ENCODE measurements at regions not wholly inside any gene's neighbourhood (a gene's known extent, or its start where the extent isn't known, plus 50 kb on each side); places are given as distances from the start of the nearest gene placed in this dataset.

DNA sequence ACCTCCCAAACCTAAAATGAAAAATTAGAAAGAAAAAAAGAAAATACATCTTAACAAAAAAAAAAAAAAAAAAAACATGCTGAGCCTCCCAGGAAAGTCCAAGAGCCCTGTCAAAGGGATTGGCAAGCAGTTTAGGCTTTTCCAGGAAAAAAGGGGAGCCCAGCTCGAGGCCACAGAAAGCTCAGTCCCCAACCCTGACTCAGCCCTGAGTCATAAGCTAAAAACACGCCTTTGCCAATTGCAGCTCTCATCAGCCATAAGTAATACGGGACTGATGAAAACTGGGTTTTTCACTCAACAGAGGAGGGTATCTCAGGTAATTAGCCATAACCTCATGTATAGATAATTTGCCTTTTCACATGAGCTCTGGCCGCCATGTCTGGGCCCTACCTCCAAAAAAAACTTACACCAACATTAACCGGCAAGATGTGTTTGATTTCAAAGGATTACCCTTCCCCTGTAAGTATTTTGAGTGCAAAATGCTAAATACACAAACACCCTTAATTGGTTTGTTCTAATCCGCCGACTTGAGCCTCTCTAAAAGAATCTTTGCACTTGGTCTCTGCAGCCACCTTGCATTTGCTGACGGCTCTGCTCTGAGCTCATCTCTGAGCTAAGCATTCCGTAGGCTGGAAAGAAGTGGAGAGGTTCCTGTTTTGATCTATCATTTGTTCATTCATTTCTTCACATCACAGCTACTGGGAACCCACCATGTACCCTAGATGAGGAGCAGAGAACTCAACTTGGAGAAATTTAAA is 319.2 kb downstream of the BCL11B start:
- Histone ChIP-seq H3K27me3 (ENCODE audit: control insufficient read depth, insufficient read depth, low read length) (no peaks in the 10 kb centered on the region), H3K9me3 (ENCODE audit: control insufficient read depth, insufficient read depth, low read length) (peaks cover 33% of the 10 kb centered on the region), H3K4me3 (ENCODE audit: low read depth, low read length) (no peak overlapping the region), H3K27ac (ENCODE audit: low read depth, low read length) (no peak overlapping the region)
- no peak for TF ChIP-seq CTCF (IDR thresholded peaks at IDR 0.05; ENCODE audit: low read depth, low read length)
- DNase-seq (ENCODE audit: low read depth, low spot score), result no peak
- CTCF ChIA-PET, result no interaction called here
- POLR2A ChIA-PET, result no interaction called here

DNA sequence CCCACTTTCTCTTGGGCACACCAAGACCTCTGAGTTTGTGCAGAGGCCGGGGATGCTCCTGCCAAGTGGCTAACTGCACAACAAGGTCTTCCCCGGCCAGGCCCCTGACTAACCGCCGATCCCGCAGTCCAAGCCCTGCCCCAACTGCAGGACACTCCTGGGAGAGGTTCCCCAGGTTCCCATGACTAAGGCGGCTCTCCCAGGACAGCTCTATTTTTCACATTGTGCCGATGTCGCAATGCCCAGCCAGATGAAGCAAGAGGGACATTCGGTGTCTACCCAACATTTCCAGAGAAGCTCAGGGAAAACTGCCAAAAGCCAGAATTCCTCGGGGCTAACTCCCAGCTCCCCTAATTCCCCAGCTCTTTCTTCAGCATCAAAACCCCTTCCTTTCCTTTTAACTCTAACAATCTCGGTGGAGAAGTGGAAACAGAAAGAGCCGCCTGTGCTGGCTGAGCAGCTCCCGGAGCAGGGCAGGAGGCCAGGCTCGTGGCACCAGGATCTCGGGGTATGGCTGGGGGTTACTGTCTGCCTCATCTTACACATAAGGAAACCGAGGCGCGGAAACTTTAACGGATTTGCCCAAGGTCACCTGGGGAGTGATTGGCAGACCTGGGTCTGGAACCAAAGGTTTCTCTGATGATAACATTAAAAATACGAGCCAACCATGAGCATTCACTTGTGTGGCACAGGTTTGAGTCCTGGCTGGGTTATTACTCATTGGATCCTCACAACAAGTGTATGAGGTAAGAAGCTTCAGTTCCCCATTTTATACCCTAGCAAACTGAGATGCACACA is 318.2 kb downstream of the BCL11B start:
- DNase-seq (ENCODE audit: low read depth, low spot score), result no peak
- Histone ChIP-seq H3K27me3 (ENCODE audit: control insufficient read depth, insufficient read depth, low read length) (no peaks in the 10 kb centered on the region), H3K9me3 (ENCODE audit: control insufficient read depth, insufficient read depth, low read length) (peaks cover 33% of the 10 kb centered on the region), H3K4me3 (ENCODE audit: low read depth, low read length) (no peak overlapping the region), H3K27ac (ENCODE audit: low read depth, low read length) (no peak overlapping the region)
- CTCF ChIA-PET, result no interaction called here
- no peak for TF ChIP-seq CTCF (IDR thresholded peaks at IDR 0.05; ENCODE audit: low read depth, low read length)
- POLR2A ChIA-PET, result no interaction called here

- no peak overlapping the region for H3K27ac ChIP-seq (ENCODE audit: low read depth, low read length)
- H3K9me3 ChIP-seq (ENCODE audit: control insufficient read depth, insufficient read depth, low read length), result peaks cover 33% of the 10 kb centered on the region
- DNase-seq (ENCODE audit: low read depth, low spot score), result no peak
- no peak overlapping the region for H3K4me3 ChIP-seq (ENCODE audit: low read depth, low read length)
- CTCF ChIA-PET, result no interaction called here
- TF ChIP-seq CTCF (IDR thresholded peaks at IDR 0.05; ENCODE audit: low read depth, low read length), result no peak
- no peaks in the 10 kb centered on the region for H3K27me3 ChIP-seq (ENCODE audit: control insufficient read depth, insufficient read depth, low read length)
- POLR2A ChIA-PET, result no interaction called here
These were observed 317.5 kb downstream of the BCL11B start for GRCh38 chr14:98954349-98955000.

DNA sequence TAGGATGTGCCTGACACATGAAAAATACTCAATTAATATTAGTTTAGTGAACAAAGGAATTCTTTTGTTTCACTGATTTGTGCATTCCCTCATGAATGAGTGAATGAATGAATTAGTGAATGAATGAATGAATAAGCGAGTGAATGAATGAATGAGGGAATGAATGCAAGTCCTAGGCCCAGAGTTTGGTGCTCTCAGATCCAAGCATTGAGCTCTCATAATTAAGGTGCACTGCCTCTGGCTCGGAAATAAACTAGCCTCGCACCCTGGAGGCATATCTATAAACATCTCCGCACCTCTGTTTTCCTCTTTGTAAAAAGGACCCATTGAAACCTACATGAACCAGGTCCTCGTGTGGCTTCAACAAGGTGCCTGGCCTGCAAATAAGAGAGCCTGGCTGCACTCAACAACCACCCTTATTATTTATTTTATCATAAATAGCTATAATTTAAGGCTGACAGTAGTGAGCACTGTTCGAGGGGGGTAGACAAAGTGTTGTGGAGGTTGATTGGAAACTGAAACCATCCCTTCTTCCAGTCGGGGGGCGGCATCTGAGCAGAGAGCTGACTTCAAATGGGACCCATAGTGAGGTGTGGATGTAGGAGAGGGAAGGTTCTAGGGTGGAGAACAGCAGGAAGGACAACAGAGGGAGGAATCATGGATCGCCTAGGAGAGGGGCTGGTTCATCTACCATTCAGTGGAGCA is 316.8 kb downstream of the BCL11B start:
- peaks cover 36% of the 10 kb centered on the region for H3K9me3 ChIP-seq (ENCODE audit: control insufficient read depth, insufficient read depth, low read length)
- ChIA-PET CTCF (no interaction called here), POLR2A (no interaction called here)
- H3K27me3 ChIP-seq (ENCODE audit: control insufficient read depth, insufficient read depth, low read length), result no peaks in the 10 kb centered on the region
- no peak for TF ChIP-seq CTCF (IDR thresholded peaks at IDR 0.05; ENCODE audit: low read depth, low read length)
- H3K4me3 ChIP-seq (ENCODE audit: low read depth, low read length), result no peak overlapping the region
- DNase-seq (ENCODE audit: low read depth, low spot score), result no peak
- H3K27ac ChIP-seq (ENCODE audit: low read depth, low read length), result no peak overlapping the region

All from AG04450 (cell line).